GM18870 (cell line): ENCODE measurements at regions not wholly inside any gene's neighbourhood (a gene's known extent, or its start where the extent isn't known, plus 50 kb on each side); places are given as distances from the start of the nearest gene placed in this dataset.
"Not testable (repeated sequence)": the region's sequence is repeated elsewhere in the genome, so short reads cannot be mapped to it uniquely, and the experiment has no call there.

ENCODE experiments used
- ATAC-seq: cut with Tn5 transposase; IDR thresholded peaks from one replicate; pipeline ENCODE4 v1.9.1; 2021; ENCODE audit warnings: moderate library complexity; ENCODE audit not compliant: unreplicated experiment

- ATAC-seq, result no peak
These were observed 51.8 kb upstream of the ENPEP start for GRCh38 chr4:110424144-110424543.

DNA sequence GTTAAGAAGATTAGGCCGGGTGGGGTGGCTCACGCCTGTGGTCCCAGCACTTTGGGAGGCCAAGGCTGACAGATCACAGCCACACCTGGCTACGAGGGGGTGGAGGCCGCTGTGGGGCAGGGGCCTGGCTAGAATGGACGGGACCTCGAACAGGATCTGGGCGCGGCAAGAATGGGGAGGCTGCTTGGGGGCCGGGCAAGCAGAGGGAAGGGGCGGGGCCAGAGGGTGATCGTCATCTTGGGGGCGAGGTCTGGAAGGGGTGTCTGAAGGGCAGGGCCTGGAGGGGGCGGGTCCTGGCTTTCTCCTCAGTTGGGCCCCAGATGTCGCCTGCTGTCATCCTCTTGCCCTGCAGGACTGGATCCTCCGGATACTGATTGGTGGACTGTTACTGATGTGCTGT is 57.3 kb upstream of the ENPEP start:
- ATAC-seq, result no peak

GRCh38 chr4:110417136-110417535 is 58.8 kb upstream of the ENPEP start:
- no peak for ATAC-seq

DNA sequence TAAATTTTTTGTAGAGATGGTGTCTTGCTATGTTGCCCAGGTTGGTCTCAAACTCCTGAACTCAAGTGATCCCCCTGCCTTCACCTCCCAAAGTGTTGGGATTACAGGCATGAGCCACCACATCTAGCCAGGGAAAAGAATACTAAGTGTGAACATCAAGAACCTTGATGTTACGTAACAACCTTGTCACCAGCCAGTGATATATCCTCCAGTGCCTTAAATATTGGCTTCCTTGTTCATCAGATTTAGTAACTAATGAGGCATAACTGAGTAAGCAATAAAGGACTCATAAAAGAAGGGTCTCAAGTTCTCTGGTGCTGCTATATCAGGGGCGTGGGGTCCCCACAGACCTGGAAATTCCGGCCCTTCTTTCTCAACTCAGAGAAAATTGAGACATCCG is 60.5 kb upstream of the ENPEP start:
- ATAC-seq, result no peak

- ATAC-seq, result no peak
These were observed 60.9 kb upstream of the ENPEP start for GRCh38 chr4:110415041-110415440.

- ATAC-seq, result no peak
These were observed 61.4 kb upstream of the ENPEP start for GRCh38 chr4:110414561-110414920.

DNA sequence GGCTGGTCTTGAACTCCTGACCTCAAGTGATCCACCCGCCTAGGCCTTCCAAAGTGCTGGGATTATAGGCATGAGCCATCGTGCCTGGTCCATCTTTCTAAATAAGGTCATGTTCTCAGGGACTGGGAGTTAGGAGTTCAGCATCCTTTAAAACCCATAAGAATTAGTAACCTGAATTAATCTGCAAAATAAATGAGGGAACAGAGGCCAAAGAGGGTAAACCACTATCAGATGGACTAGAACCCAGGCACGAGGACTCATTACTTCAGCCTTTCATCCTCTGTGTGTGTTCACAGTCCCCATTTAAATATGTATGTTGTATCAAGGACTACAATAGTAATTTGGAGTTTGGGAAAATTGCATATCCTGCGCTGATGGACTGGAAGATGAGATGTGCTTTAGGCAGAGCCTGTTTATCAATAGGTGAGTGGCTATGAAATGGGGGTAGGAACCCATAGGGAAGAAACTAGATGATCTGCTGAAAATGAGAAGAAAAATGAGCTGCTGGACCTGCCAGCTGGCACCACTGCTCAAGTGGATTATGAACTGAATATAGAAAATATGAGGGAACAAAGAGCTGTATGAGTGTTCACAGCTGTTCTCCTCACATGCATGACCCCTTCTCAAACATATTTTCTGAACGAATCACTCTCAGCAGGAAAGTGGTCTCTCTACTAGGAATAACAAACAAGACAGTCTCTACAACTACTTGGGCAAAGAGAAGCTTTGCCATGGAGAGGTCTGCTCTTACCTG is 62.0 kb upstream of the ENPEP start:
- ATAC-seq, result not testable (repeated sequence)

DNA sequence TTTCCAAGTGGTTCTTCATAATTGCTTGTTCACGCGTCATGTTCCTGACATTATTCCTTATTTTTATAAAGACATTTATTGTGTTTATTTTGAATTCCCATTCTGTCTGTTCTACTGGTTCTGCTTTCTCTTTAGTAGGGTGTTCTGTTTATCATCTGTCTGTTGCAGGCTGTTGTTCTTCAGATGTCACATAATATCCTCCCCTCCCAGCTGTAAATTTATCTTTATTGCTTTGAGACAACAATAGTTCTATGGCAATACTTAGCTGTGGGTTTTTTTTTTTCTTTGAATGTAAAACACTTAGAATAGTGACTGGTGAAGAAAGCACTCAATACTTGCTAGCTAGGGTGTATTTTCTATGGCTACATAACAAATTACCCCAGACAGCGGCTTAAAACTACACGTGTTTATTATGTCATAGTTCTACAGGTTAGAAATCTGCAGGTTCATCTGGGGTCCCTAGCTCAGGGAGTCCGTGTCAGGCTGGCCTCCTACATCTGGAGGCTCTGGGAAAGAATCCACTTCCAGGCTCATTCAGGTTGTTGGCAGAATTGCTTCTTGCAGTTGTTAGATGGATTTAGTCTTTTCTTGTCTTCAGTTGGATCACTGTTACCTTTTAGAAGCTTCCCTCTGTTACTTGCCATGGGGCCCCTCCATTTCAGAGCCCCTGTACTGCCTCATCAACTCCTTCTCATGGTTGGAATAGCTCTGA is 63.4 kb upstream of the ENPEP start:
- ATAC-seq, result no peak

GRCh38 chr4:110411574-110412011 is 64.4 kb upstream of the ENPEP start:
- ATAC-seq, result no peak

- not testable (repeated sequence) for ATAC-seq
These were observed 64.9 kb upstream of the ENPEP start for GRCh38 chr4:110410853-110411573.

DNA sequence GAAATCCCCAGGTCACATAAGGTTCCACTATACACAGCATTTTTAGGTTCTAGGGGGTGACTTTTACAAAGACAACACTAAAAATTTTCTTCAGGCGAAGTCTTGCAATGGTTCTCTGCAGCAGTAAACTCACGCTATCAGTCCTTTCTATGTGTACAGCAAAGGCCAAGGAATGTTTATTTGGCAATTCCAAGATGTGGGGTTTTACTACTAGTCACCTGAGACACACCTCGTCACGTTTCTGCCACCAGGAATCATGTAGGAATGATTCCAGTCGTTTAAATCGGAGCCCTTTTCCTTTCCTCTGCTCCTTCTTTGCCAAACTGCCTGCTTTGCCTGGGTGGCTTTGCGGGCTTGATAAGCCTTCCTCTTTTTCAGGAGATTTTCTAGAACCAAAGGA is 75.9 kb upstream of the ENPEP start:
- no peak for ATAC-seq

DNA sequence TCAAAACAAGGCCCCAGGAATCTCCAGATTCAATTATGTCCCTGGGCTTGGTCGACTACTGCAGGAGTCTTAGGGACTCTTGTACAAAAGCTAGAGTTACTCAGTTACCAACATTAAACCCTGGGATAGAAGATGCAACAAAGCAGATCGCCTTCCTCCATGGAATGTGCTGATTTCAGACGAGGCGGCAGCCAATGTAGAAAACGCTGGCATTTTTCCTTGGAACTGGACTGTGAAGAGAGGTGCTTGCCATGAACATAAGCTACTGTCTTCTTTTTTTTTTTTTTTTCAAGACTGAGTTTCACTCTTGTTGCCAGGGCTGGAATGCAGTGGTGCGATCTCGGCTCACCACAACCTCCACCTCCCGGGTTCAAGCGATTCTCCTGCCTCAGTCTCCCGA is 76.9 kb upstream of the ENPEP start:
- ATAC-seq, result not testable (repeated sequence)

DNA sequence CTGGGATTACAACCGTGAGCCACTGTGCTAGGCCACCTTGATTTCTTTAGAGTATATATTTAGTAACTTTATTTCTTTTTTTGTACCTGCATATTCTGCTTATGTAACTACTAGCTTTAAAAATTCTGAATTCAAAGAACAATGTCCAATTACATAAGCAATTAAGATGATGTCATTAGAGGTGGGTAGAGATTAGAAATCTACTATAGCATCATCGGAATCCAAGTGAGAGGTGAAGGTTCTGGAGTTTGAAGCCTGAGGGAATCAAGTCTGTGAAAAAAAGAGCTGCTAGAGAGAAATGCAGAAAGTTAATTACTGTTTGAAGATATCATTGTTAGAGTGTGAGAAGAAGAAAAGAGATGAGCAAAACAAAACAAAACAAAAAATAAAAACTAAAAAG is 79.0 kb upstream of the ENPEP start:
- ATAC-seq, result no peak

- ATAC-seq, result no peak
These were observed 80.5 kb upstream of the ENPEP start for GRCh38 chr4:110395421-110395820.

DNA sequence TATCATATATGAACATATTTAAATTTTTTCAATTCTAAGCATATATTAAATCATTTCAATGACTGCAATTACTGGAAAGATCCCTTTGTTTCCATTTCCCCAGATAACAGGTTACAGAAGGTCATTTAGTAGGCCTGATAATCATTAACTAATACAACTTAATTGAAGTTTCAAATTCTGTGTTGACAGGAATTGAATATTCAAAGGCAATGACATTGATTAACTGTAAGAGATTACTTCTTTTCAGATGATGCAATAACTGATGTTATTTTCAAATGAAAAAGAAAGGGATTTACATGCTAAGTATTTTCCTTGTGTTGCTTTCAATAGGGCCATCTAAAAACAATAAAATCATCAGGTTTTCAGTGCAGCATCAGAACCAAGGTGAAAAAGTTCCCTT is 81.1 kb upstream of the ENPEP start:
- no peak for ATAC-seq

DNA sequence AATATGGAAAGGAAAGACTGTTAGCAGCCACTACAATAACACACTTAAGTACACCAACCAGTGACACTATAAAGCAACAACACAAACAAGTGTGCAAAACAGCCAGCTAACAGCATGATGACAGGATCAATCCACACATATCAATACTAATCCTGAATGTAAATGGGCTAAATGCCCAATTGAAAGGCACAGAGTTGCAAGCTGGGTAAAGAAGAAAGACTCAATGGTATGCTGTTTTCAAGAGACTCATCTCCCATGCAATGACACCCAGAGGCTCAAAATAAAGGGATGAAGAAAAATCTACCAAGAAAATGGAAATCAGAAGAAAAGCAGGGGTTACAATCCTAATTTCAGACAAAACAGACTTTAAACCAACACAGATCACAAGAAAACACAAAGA is 94.2 kb upstream of the ENPEP start:
- ATAC-seq, result no peak

- no peak for ATAC-seq
These were observed 103.5 kb upstream of the ENPEP start for GRCh38 chr4:110372485-110372884.

DNA sequence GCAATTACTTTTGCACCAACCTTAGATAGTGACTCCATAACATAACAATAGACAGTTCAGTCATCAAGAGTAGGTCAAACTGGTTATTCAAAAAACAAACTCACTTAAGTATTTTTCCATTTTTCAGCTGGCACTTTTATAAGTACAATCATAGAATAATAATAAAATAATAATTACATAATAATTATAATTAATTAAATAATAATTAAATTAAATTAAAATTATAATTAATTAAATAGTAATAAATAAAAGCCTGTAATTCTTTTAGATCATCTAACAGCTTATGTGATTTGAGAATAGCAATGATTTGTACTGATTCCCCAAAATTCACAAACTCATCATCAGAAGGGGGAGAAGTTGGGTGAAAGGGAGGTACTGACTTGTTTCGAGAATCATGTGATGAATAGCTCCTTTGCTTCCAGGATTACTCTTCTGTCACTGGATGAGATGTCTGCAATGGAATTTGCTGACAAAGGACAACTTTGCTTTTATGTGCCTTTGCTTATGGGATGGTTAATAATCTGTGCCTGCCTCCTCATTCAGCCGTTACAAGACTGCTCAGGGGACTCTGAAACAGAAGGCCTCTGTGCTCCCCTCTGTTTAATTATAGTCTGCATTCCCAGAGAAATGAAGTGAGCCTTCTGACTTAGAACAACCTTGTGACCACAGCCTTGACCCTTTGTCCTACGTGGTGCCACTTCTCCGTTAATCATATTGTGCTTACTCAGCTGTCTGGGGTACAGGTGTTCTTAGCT is 104.8 kb upstream of the ENPEP start:
- ATAC-seq, result no peak

DNA sequence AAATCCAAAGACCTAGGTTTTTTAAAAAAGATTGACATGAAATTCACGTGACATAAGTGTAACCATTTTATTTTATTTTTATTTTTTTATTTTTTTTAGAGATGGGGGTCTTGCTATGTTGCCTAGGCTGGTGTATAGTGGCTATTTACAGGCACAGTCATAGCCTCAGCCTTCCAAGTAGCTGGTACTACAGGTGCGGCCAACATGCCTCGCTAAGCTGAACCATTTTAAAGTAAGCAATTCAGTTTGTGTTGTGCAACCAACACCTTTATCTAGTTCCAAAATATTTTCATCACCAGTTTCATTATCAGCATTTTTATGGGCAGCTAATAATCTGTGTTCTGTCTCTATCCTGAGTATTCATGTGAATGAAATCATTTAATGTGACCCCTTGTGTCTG is 107.5 kb upstream of the ENPEP start:
- ATAC-seq, result no peak

DNA sequence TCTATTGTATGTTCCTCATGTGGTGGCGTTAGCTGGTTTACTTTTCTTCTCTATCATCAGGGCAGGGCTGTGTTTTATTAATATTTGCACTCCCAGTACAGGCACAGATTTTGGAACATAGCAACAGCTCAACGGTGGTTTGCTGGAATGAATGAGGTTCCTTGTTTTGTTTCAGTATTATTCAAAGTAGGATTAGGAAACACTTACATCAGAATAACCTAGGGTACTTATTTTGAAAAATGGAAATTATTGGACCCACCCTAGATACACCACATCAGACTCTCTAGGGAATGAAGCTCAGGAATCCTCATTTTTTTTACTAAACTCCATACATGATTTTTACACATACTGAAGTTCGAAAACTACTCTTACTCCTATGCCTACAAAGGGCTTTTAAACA is 108.8 kb upstream of the ENPEP start:
- ATAC-seq, result no peak

GRCh38 chr4:110365761-110366160 is 110.2 kb upstream of the ENPEP start:
- no peak for ATAC-seq
